Testis (tissue), 2 donors: ENCODE measurements at regions not wholly inside any gene's neighbourhood (a gene's known extent, or its start where the extent isn't known, plus 50 kb on each side); places are given as distances from the start of the nearest gene placed in this dataset.
"Not testable (repeated sequence)": the region's sequence is repeated elsewhere in the genome, so short reads cannot be mapped to it uniquely, and the experiment has no call there.

Source experiments
- DNase-seq: peaks from one replicate; pipeline ENCODE4 v3.0.0-alpha.2; 2019
- H3K27ac ChIP-seq, 2 donors: fragments of 200-600 bp; sonication (generic); one replicate each; pipeline ENCODE4 v1.5.1; 2019
- H3K27me3 ChIP-seq: fragments of 200-600 bp; sonication (generic); one replicate; pipeline ENCODE4 v1.5.1; 2019
- H3K36me3 ChIP-seq: fragments of 200-600 bp; sonication (generic); one replicate; pipeline ENCODE4 v1.5.1; 2017; ENCODE audit warnings: low read depth; ENCODE audit errors: missing control alignments
- H3K4me1 ChIP-seq: fragments of 200-600 bp; sonication (generic); one replicate; pipeline ENCODE4 v1.5.1; 2019
- H3K4me3 ChIP-seq, 2 donors: fragments of 200-600 bp; sonication (generic); one replicate each; pipeline ENCODE4 v1.5.1; 2017 to 2019
- H3K9me3 ChIP-seq: fragments of 200-600 bp; sonication (generic); one replicate; pipeline ENCODE4 v1.5.1; 2017
- POLR2A ChIP-seq: fragments of 450-650 bp; IDR thresholded peaks from one replicate; pipeline ENCODE4 v1.6.1; 2017; ENCODE audit warnings: antibody characterized with exemption, mild to moderate bottlenecking, moderate library complexity
- WGBS, 2 donors: methylation state at CpG; one replicate each; pipeline ENCODE4 v1.1.5; 2018; 5-methylcytosine and 5-hydroxymethylcytosine counted together
- intact Hi-C: fragments of 100-400 bp; cut with DNase I; formaldehyde crosslinking; loops from one replicate; pipeline ENCODE4 v1.15.1; 2023; ENCODE audit warnings: low total_unique reads
- TF ChIP-seq, protein P1 (sequence below), 3 experiments: fragments of 450-650 bp in 2 of 3; fragments of 200-600 bp in 1 of 3; sonication (generic) in 1 of 3; IDR thresholded peaks; one replicate each; pipeline ENCODE4 v1.5.1; 2016 to 2019; ENCODE audit warnings: antibody characterized with exemption in 3 of 3, mild to moderate bottlenecking in 2 of 3, moderate library complexity in 1 of 3

DNA sequence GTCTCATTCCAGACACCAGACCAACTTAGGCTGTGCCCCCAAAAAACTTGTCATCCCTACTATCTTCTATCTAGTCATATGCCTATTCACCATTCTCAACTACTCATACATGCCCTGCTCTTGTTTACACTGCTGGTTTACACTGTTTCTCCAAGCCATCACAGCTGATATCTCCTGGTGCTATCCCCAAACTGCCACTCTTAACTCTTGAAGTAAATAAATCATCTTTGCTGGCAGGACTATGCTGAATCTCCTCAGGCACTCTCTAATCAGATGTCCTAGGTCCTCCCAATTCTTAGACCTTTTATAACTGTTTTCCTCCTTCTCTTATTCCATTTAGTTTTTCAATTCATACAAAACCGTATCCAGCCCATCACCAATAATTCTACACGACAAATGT, 81.9 kb downstream of the EBNA1BP2 start:
- WGBS, 2 donors, result 91 to 96% methylated on average over 2 of the region's 2 CpGs
- intact Hi-C loops, H3K9me3 ChIP-seq, H3K27ac ChIP-seq, H3K4me3 ChIP-seq, H3K27me3 ChIP-seq, H3K36me3 ChIP-seq, DNase-seq, H3K4me1 ChIP-seq: not testable (repeated sequence)

DNA sequence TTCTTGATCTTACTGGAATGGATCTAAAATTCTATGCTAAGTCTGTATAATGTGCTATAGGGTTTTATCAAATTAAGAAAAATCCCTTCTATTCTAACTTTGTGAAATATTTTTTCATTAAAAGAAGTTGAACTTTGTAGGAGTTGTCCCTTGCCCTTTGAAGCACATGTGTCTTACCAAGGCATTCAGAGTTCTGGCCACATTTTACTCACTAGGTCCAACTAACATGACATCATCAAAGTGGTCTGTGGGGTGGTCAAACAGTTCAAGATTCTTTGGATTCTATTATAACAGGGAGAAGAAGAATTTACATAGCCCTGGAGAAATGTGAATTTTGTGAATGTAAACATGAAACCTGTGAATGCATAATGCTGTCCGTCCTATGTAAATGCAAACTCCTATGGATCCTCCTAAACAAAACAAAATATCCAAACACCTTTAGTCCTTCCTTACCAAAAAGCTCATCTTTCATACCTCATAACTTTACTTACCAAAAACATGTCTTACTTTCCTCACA, 88.7 kb downstream of the EBNA1BP2 start:
- no peaks in the 10 kb centered on the region for H3K9me3 ChIP-seq
- no peak for DNase-seq
- intact Hi-C loops, result no loop called here
- no peak overlapping the region for H3K4me3 ChIP-seq
- no peaks in the 10 kb centered on the region for H3K4me1 ChIP-seq
- TF ChIP-seq POLR2A, result no peak
- TF ChIP-seq, protein P1, sequence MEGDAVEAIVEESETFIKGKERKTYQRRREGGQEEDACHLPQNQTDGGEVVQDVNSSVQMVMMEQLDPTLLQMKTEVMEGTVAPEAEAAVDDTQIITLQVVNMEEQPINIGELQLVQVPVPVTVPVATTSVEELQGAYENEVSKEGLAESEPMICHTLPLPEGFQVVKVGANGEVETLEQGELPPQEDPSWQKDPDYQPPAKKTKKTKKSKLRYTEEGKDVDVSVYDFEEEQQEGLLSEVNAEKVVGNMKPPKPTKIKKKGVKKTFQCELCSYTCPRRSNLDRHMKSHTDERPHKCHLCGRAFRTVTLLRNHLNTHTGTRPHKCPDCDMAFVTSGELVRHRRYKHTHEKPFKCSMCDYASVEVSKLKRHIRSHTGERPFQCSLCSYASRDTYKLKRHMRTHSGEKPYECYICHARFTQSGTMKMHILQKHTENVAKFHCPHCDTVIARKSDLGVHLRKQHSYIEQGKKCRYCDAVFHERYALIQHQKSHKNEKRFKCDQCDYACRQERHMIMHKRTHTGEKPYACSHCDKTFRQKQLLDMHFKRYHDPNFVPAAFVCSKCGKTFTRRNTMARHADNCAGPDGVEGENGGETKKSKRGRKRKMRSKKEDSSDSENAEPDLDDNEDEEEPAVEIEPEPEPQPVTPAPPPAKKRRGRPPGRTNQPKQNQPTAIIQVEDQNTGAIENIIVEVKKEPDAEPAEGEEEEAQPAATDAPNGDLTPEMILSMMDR (IDR thresholded peaks at IDR 0.05), result no peak
- no peak overlapping the region for H3K27ac ChIP-seq
- 89 to 95% methylated on average over 1 of the region's 1 CpG for WGBS, 2 donors
- no peaks in the 10 kb centered on the region for H3K27me3 ChIP-seq
- H3K36me3 ChIP-seq, result no peaks in the 10 kb centered on the region

DNA sequence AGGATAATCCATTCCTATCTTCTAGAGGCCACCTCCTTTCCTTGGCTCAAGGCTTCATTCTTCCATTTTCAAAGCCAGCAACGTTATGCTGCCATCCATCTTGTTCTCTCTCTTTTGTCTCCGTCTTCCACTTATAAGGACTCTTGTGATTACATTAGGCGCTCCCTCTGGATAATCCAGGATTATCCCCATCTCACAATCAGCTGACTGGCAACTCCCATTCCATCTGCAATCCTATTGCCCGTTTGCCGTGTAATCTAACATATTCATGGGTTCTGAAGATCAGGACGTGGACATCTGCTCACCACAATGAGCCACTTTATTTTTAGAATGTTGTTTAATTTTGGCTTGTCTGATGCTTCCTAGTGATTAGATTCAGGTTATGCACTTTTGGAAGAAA, 89.3 kb downstream of the EBNA1BP2 start:
- TF ChIP-seq POLR2A, result no peak
- TF ChIP-seq, protein P1 (IDR thresholded peaks at IDR 0.05), result no peak
- H3K4me3 ChIP-seq, result no peak overlapping the region
- no peak overlapping the region for H3K27ac ChIP-seq
- no peak for DNase-seq
- intact Hi-C loops, result no loop called here
- no peaks in the 10 kb centered on the region for H3K27me3 ChIP-seq
- H3K4me1 ChIP-seq, result no peaks in the 10 kb centered on the region
- WGBS, 2 donors, result 80 to 83% methylated on average over 6 of the region's 6 CpGs
- no peaks in the 10 kb centered on the region for H3K36me3 ChIP-seq
- no peaks in the 10 kb centered on the region for H3K9me3 ChIP-seq

DNA sequence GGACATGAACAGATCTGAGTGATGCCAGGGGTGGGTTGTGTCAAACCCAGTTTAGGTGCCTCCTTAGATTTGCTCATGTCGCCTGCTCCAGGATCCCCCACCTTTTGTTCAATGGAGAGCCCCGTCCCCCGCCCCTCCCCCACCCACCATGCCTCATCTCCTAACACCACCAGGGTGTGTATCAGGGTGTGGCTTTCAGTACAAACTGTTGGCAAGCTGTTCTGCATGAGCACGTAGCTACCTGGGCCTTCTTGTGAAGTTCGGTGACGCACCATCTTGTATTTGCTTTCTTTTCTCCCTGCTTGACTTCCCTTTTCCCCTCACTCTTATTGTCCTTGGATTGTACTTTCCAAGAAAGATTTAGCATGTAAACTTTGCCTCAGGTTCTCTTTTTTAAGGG, 94.8 kb downstream of the EBNA1BP2 start:
- TF ChIP-seq, protein P1 (IDR thresholded peaks at IDR 0.05), result no peak
- no peak for TF ChIP-seq POLR2A

DNA sequence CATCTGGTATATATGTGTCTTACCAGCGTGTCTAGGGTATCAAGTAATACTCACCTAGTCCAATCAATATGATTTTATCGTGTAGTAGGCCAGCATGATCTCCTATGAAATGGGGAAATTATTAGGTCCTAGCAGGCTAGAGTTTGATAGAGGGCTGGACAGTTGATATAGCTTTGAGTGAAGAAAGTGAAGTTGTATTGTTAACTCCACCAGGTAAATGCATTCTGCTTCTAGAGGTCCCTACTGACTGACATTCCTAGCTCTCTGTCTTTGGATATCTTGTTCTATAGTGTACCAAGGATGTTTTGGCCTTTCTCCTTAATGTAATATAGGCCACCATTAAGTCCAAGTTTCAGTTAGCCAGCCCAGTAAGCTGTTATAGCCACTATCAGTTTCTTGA, 97.4 kb downstream of the EBNA1BP2 start:
- no peak for TF ChIP-seq POLR2A
- TF ChIP-seq, protein P1 (IDR thresholded peaks at IDR 0.05), result no peak
- Histone ChIP-seq H3K4me1 (peaks cover 2% of the 10 kb centered on the region), H3K4me3 (no peak overlapping the region), H3K27me3 (no peaks in the 10 kb centered on the region), H3K9me3 (no peaks in the 10 kb centered on the region), H3K27ac (no peak overlapping the region), H3K36me3 (no peaks in the 10 kb centered on the region)
- WGBS, 2 donors, result 96 to 98% methylated on average over 2 of the region's 2 CpGs
- intact Hi-C loops, result no loop called here
- no peak for DNase-seq

More for the DNA sequence above, 94.8 kb downstream of the EBNA1BP2 start:
- H3K27me3 ChIP-seq, result no peaks in the 10 kb centered on the region
- intact Hi-C loops, result no loop called here
- H3K36me3 ChIP-seq, result no peaks in the 10 kb centered on the region
- 86% methylated on average over 5 to 6 of the region's 6 CpGs for WGBS, 2 donors
- no peaks in the 10 kb centered on the region for H3K9me3 ChIP-seq
- H3K4me3 ChIP-seq, result no peak overlapping the region
- H3K4me1 ChIP-seq, result no peaks in the 10 kb centered on the region
- no peak for DNase-seq
- no peak overlapping the region for H3K27ac ChIP-seq
